Suppressor macrophage (primary cell): ENCODE measurements at regions not wholly inside any gene's neighbourhood (a gene's known extent, or its start where the extent isn't known, plus 50 kb on each side); places are given as distances from the start of the nearest gene placed in this dataset.

ENCODE experiments used
- DNase-seq, 4 experiments: peaks; one replicate each; pipeline ENCODE4 v3.0.0-alpha.2; 2020 to 2022

DNA sequence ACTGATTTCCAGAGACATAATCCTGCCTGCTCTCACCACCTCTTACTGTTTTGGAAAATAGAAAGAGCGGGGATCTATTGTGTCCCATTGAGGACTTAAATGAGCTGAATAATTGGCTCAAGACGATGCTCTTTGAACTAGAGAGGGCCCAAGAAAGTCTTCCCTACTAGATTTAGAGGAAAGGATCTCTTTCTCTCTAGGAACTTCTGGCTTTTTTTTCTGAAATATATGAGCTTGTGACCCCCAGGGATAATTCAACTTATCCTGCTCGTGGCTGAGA, 461.4 kb upstream of the KIRREL3 start:
- DNase-seq, result no peak

- DNase-seq, result no peak
Measured at GRCh38 chr11:127461241-127462064, 460.9 kb upstream of the KIRREL3 start.

DNA sequence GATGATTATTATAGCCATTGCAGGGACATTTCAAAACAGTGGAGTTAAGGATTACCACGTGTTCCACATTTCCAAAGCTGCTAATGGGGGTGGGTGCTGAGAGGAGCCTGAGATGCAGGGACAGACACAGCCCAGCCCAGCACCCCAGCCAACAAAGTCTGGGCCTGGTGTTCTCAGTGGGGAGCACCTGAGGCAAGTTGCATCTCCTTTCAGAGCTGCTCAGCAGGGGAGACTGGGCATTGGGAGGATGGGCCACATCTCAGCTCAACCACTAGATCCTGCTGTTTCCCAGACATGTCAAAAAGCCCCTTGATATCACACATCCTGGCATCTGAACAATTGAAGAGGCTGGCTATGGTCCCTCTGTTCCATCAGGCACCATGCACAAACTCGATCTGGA, 458.0 kb upstream of the KIRREL3 start:
- DNase-seq, result no peak

- DNase-seq, result no peak
Measured at GRCh38 chr11:127454856-127455255, 454.3 kb upstream of the KIRREL3 start.

DNA sequence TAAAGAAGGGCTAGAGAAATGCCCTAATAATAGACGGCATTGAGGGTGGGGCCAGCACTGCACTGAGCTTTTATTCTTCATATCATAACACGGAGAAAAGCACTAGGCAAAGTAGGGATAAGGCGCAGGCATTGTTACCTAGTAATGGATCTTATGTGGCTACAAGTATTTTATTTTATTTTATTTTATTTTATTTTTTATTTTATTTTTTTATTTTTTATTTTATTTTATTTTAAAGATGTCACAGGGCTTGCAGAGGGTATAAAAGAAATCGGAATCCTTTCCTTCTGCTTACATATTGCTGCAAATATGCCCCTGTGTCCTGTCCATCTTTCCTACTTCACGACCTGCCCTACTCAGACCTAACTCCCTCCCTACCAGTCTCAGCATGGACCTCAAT, 452.0 kb upstream of the KIRREL3 start:
- no peak for DNase-seq

- DNase-seq, result no peak
Measured at GRCh38 chr11:127451861-127452260, 451.3 kb upstream of the KIRREL3 start.

- DNase-seq, result no peak
Measured at GRCh38 chr11:127448101-127448500, 447.5 kb upstream of the KIRREL3 start.

DNA sequence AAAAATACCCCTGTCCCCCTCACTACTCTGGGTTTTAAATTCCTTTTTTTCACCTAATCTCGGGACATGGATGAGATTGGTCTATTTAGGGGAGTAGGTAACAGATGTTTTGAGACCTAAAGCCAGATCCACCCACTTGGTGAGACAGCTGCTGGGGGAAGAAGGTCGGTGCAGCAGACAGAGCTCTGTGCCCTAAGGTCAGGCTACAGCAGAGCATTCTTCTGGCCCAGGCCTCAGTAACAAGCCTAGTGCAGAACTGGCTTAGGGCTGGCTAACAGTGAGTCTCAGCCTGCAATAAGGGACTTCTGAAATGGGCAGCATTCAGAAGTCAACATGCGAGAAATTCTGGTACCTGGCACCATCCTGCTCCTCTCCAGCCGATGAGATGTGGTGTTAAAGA, 444.9 kb upstream of the KIRREL3 start:
- no peak for DNase-seq

- DNase-seq, result no peak
Measured at GRCh38 chr11:127443297-127443696, 442.7 kb upstream of the KIRREL3 start.

GRCh38 chr11:127440616-127441015, 440.0 kb upstream of the KIRREL3 start:
- no peak for DNase-seq

- no peak for DNase-seq
Measured at GRCh38 chr11:127425281-127425680, 424.7 kb upstream of the KIRREL3 start.

GRCh38 chr11:127424661-127425060, 424.1 kb upstream of the KIRREL3 start:
- no peak for DNase-seq

GRCh38 chr11:127420139-127420538, 419.6 kb upstream of the KIRREL3 start:
- no peak for DNase-seq

DNA sequence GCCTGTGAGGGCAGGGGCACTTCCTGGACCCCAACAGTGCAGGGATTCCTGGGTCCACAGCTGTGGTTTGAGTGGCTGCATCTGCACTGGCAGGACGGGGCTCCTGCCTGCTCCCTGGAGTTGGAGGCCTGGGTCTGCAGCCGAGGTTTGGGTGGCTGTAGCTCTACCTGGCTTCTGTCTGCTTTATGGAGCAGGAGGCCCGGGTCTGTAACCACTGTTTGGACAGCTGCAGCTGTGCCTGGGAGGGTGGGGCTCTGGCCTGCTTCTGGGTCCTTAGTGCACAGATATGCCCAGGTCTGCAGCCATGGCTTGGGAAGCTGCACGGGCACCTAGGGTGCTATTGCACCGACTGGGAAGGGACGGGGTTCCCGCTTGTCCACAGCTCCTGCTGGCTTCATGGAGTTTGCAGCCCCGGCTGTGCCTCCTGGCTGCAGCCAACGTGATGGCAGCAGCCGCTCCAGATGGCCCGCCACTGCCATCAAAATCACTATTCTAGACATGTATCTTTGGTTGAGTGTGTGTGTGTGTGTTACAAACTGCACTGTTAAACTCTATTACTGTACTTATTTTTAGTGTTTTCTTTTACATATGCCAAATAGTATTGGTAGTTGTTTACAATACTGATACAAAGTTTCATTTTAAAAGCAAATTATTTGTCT, 412.3 kb upstream of the KIRREL3 start:
- DNase-seq, result no peak

DNA sequence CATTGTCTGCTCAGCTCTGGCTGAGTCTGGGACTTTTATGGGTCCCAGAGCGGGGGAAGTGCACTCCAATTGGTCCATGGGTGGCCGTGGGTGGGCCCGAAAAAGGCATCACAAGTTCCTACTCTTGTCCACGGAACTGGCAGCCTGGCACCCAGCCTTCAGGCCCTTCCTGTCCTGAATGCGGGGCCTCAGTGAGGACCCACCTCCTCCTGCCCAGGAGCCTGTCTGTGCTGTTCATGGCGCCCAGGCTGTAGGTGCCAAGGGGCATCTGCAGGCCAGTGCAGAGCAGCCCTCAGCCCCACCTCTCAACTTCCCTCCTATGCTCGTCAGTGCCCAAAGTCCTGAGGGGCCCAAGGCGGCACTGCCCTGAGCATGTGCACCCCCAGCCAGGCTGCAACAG, 411.7 kb upstream of the KIRREL3 start:
- no peak for DNase-seq

DNA sequence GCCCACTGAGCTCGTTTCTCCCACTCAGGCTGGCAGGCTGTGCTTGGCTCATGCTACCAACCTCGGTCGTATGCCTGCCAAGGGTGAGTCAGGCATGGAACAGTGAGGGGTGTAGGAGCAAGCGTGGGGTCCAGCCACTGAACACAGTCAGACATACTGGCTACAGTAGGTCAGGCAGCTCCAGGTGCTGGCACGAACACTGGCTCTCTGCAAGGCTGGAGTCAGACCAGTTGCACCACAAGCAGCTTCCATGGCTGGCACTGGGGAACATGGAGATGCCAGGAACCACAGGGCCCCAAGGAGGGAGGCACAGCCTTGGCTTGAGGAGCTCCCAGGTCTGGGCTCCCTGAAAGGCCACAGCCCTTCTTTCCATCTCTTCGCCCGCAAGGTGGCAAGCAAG, 410.7 kb upstream of the KIRREL3 start:
- DNase-seq, result no peak

DNA sequence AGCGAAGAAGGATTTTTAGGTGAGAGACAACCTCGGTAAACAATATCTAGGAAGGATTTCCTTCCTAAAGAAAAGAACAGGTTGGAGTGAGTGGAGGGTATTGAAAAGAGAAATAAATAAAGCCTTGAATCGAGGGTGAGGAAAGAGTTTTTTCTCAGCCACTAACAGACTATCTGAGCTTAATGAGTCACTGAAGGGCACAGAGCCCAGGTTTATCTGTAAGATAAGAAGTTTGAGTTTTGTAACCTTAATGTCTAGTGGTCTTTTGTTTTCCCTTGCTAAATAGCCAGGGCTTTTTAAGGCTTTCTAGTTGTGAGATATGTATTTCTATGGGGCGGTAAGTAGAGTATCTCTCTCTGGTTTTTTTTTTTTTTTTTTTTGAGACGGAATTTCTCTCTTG, 394.5 kb upstream of the KIRREL3 start:
- DNase-seq, result no peak

- no peak for DNase-seq
Measured at GRCh38 chr11:127393460-127393997, 393.0 kb upstream of the KIRREL3 start.

DNA sequence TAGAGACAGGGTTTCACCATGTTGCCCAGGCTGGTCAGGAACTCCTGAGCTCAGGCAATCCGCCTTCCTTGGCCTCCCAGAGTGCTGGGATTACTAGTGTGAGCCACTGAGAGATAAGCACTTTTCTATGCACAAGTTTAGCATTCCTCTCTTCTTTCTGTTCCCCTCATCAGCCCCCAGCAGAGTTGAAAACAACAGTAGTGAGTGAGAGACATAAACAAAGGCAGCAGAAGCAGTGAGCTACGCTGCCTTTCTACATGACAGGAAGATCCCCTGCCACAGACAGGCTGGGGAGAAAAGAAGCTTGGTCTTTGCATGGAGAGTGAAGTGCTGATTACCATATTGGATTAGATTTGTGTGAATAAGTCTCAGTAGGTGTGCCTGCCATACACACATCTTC, 392.0 kb upstream of the KIRREL3 start:
- no peak for DNase-seq

DNA sequence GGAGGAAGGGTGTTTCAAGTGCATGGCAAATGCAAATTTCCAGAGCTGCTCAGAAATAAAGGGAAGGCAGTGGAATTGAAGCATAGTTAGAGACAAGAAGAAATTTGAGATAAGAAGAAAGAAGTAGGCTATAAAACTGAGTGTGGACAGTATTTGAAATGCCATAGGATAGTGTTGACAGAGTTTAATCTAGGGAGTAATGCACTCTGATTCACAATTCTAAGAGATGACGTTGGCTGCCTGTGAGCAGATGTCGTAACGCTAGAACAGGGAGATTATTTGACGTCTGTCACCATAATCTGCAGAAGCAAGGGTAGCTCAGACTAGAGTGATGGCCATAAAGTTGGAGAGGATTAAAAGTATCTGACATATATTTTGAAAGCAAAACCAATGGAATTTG, 389.9 kb upstream of the KIRREL3 start:
- DNase-seq, result no peak

DNA sequence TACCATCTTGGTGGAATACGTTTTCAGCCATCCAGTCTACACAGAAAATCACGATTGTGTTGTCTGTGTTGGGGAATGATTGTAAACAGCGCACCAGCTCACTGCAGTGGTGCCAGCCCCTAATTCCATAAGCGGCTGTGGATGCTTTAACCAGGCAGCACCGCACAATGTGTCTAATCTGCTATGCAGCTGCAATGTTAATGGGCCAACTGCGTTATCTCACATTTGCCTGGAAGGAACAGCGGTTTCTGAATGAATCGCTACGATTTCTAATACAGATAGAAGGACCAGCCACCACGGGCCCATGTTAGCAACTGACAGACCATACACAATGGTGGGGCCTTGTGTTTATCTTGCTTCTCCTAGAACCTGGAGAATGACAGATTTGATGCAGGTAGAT, 384.5 kb upstream of the KIRREL3 start:
- DNase-seq, result no peak

GRCh38 chr11:127383026-127383425, 382.5 kb upstream of the KIRREL3 start:
- DNase-seq, result no peak

- DNase-seq, result no peak
Measured at GRCh38 chr11:127381247-127381646, 380.7 kb upstream of the KIRREL3 start.

- no peak for DNase-seq
Measured at GRCh38 chr11:127379686-127380085, 379.1 kb upstream of the KIRREL3 start.
